Stomach (tissue), 4 donors: ENCODE measurements at regions not wholly inside any gene's neighbourhood (a gene's known extent, or its start where the extent isn't known, plus 50 kb on each side); places are given as distances from the start of the nearest gene placed in this dataset.

Experiments
- CTCF ChIP-seq, 7 experiments: fragments of 450-650 bp in 4 of 7; fragments of 200-600 bp in 3 of 7; sonication (generic) in 3 of 7; IDR thresholded peaks; one replicate each; pipeline ENCODE4 v1.5.1; 2016 to 2019; ENCODE audit warnings: antibody characterized with exemption in 7 of 7, control low read depth in 2 of 7, mild to moderate bottlenecking in 1 of 7
- EP300 ChIP-seq: sonication (generic); formaldehyde crosslinking; IDR thresholded peaks from one replicate; pipeline ENCODE4 v1.6.1; 2017; ENCODE audit warnings: antibody characterized with exemption
- POLR2AphosphoS5 ChIP-seq, 3 donors: sonication (generic); formaldehyde crosslinking; IDR thresholded peaks; one replicate each; pipeline ENCODE4 v1.6.1; 2016; ENCODE audit warnings: antibody characterized with exemption in 3 of 3

GRCh38 chr6:92647630-92648029 lies 771.7 kb downstream of the EPHA7 start:
- TF ChIP-seq CTCF (IDR thresholded peaks at IDR 0.05) (no peak), EP300 (no peak), POLR2AphosphoS5 (IDR thresholded peaks at IDR 0.05) (no peak)
